GM18873 (cell line): ENCODE measurements at regions not wholly inside any gene's neighbourhood (a gene's known extent, or its start where the extent isn't known, plus 50 kb on each side); places are given as distances from the start of the nearest gene placed in this dataset.
"Not testable (repeated sequence)": the region's sequence is repeated elsewhere in the genome, so short reads cannot be mapped to it uniquely, and the experiment has no call there.

ENCODE experiments used
- ATAC-seq: cut with Tn5 transposase; IDR thresholded peaks from one replicate; pipeline ENCODE4 v1.9.1; 2021; ENCODE audit warnings: mild to moderate bottlenecking, moderate library complexity, moderate number of reproducible peaks; ENCODE audit not compliant: unreplicated experiment, low FRiP score

- no peak for ATAC-seq
These were observed 56.4 kb upstream of the RBMS1 start for GRCh38 chr2:160550048-160550447.

- ATAC-seq, result no peak
These were observed 57.7 kb upstream of the RBMS1 start for GRCh38 chr2:160551259-160551658.

- no peak for ATAC-seq
These were observed 61.9 kb upstream of the RBMS1 start for GRCh38 chr2:160555420-160556071.

GRCh38 chr2:160557903-160558302 is 64.3 kb upstream of the RBMS1 start:
- no peak for ATAC-seq

GRCh38 chr2:160558531-160558930 is 64.9 kb upstream of the RBMS1 start:
- ATAC-seq, result no peak

- no peak for ATAC-seq
These were observed 68.1 kb upstream of the RBMS1 start for GRCh38 chr2:160561551-160562295.

GRCh38 chr2:160562730-160563129 is 69.1 kb upstream of the RBMS1 start:
- ATAC-seq, result no peak

GRCh38 chr2:160564591-160564990 is 71.0 kb upstream of the RBMS1 start:
- ATAC-seq, result no peak

GRCh38 chr2:160565099-160565845 is 71.7 kb upstream of the RBMS1 start:
- ATAC-seq, result no peak

GRCh38 chr2:160566717-160567116 is 73.1 kb upstream of the RBMS1 start:
- no peak for ATAC-seq

GRCh38 chr2:160568856-160569255 is 75.2 kb upstream of the RBMS1 start:
- ATAC-seq, result no peak

GRCh38 chr2:160570376-160570775 is 76.8 kb upstream of the RBMS1 start:
- ATAC-seq, result no peak

GRCh38 chr2:160574468-160575140 is 81.0 kb upstream of the RBMS1 start:
- ATAC-seq, result no peak

- ATAC-seq, result no peak
These were observed 81.8 kb upstream of the RBMS1 start for GRCh38 chr2:160575368-160575767.

GRCh38 chr2:160576054-160576499 is 82.5 kb upstream of the RBMS1 start:
- ATAC-seq, result no peak

- not testable (repeated sequence) for ATAC-seq
These were observed 83.5 kb upstream of the RBMS1 start for GRCh38 chr2:160577081-160577480.

- no peak for ATAC-seq
These were observed 87.4 kb upstream of the RBMS1 start for GRCh38 chr2:160581035-160581434.

GRCh38 chr2:160581448-160581847 is 87.8 kb upstream of the RBMS1 start:
- ATAC-seq, result no peak

GRCh38 chr2:160582081-160582480 is 88.5 kb upstream of the RBMS1 start:
- ATAC-seq, result no peak

- no peak for ATAC-seq
These were observed 89.0 kb upstream of the RBMS1 start for GRCh38 chr2:160582490-160583145.
